Smooth muscle cell (in vitro differentiated cells): ENCODE measurements at regions not wholly inside any gene's neighbourhood (a gene's known extent, or its start where the extent isn't known, plus 50 kb on each side); places are given as distances from the start of the nearest gene placed in this dataset.

Experiments
- DNase-seq: peaks from one replicate; lab custom pipeline; 2025; ENCODE audit not compliant: unreplicated experiment; lab: John Stamatoyannopoulos, UW
- H2AFZ ChIP-seq: fragments of 200-600 bp; sonication (generic); 2 replicates; pipeline ENCODE4 v1.6.0; 2016; ENCODE audit warnings: antibody characterized with exemption, low read depth, mild to moderate bottlenecking
- H3F3A ChIP-seq: fragments of 200-600 bp; sonication (generic); 2 replicates; pipeline ENCODE4 v1.6.0; 2017; ENCODE audit warnings: antibody characterized with exemption, low read depth
- H3K27ac ChIP-seq: fragments of 200-600 bp; sonication (generic); 2 replicates; pipeline ENCODE4 v1.5.1; 2016; ENCODE audit warnings: low read depth, mild to moderate bottlenecking
- H3K27me3 ChIP-seq: fragments of 200-600 bp; sonication (generic); 2 replicates; pipeline ENCODE4 v1.6.1; 2016; ENCODE audit warnings: low read depth, mild to moderate bottlenecking
- H3K36me3 ChIP-seq: fragments of 200-600 bp; sonication (generic); 2 replicates; pipeline ENCODE4 v1.5.1; 2016; ENCODE audit warnings: low read depth
- H3K4me1 ChIP-seq: fragments of 200-600 bp; sonication (generic); 2 replicates; pipeline ENCODE4 v1.5.1; 2016; ENCODE audit warnings: low read depth
- H3K4me2 ChIP-seq: fragments of 200-600 bp; sonication (generic); 2 replicates; pipeline ENCODE4 v1.6.0; 2016; ENCODE audit warnings: mild to moderate bottlenecking
- H3K4me3 ChIP-seq: fragments of 200-600 bp; sonication (generic); 2 replicates; pipeline ENCODE4 v1.5.1; 2016; ENCODE audit warnings: mild to moderate bottlenecking
- H3K79me2 ChIP-seq: fragments of 200-600 bp; sonication (generic); 2 replicates; pipeline ENCODE4 v1.6.0; 2016; ENCODE audit warnings: low read depth, mild to moderate bottlenecking
- H3K9ac ChIP-seq: fragments of 200-600 bp; sonication (generic); 2 replicates; pipeline ENCODE4 v1.6.0; 2016; ENCODE audit warnings: low read depth
- H3K9me3 ChIP-seq: fragments of 200-600 bp; sonication (generic); replicated peaks from 2 replicates; pipeline ENCODE4 v1.5.1; 2016; ENCODE audit warnings: low read depth
- H4K20me1 ChIP-seq: fragments of 200-600 bp; sonication (generic); 2 replicates; pipeline ENCODE4 v1.6.0; 2016; ENCODE audit warnings: low read depth
- CTCF ChIP-seq: fragments of 200-600 bp; sonication (generic); IDR thresholded peaks from 2 replicates; pipeline ENCODE4 v1.5.1; 2017; ENCODE audit warnings: borderline replicate concordance, mild to moderate bottlenecking, antibody characterized with exemption; ENCODE audit not compliant: insufficient read depth, poor library complexity, severe bottlenecking
- WGBS: methylation state at CpG from one replicate; pipeline ENCODE4 v1.1.7; 2016; ENCODE audit warnings: low lambda C conversion rate; 5-methylcytosine and 5-hydroxymethylcytosine counted together

GRCh38 chrX:458631-459061 is 71.9 kb upstream of the PPP2R3B start:
- H3K79me2 ChIP-seq, result no peaks in the 10 kb centered on the region
- H3K36me3 ChIP-seq, result no peaks in the 10 kb centered on the region
- DNase-seq, result no peak
- H3K27me3 ChIP-seq, result no peaks in the 10 kb centered on the region
- H3F3A ChIP-seq, result no peaks in the 10 kb centered on the region
- no peak overlapping the region for H2AFZ ChIP-seq
- 89% methylated on average over 19 of the region's 20 CpGs for WGBS
- TF ChIP-seq CTCF, result no peak
- no peaks in the 10 kb centered on the region for H3K4me1 ChIP-seq
- no peaks in the 10 kb centered on the region for H4K20me1 ChIP-seq
- no peak overlapping the region for H3K4me2 ChIP-seq
- H3K9ac ChIP-seq, result no peak overlapping the region
- no peaks in the 10 kb centered on the region for H3K9me3 ChIP-seq
- H3K4me3 ChIP-seq, result no peak overlapping the region
- H3K27ac ChIP-seq, result no peak overlapping the region

- TF ChIP-seq CTCF, result no peak
Observed at GRCh38 chrX:459611-460010, 72.9 kb upstream of the PPP2R3B start.

GRCh38 chrX:460116-460515 is 73.4 kb upstream of the PPP2R3B start:
- Histone ChIP-seq H3K27me3 (no peaks in the 10 kb centered on the region), H3K4me1 (no peaks in the 10 kb centered on the region), H3F3A (no peaks in the 10 kb centered on the region), H3K36me3 (no peaks in the 10 kb centered on the region), H2AFZ (no peak overlapping the region), H3K4me2 (no peak overlapping the region), H3K9me3 (no peaks in the 10 kb centered on the region), H4K20me1 (no peaks in the 10 kb centered on the region), H3K4me3 (no peak overlapping the region), H3K79me2 (no peaks in the 10 kb centered on the region), H3K9ac (no peak overlapping the region), H3K27ac (no peak overlapping the region)
- TF ChIP-seq CTCF, result no peak
- DNase-seq, result no peak
- WGBS, result 90% methylated on average over 11 of the region's 11 CpGs

More at GRCh38 chrX:459611-460010, 72.9 kb upstream of the PPP2R3B start:
- H3K79me2 ChIP-seq, result no peaks in the 10 kb centered on the region
- no peaks in the 10 kb centered on the region for H3F3A ChIP-seq
- no peaks in the 10 kb centered on the region for H3K36me3 ChIP-seq
- H3K4me2 ChIP-seq, result no peak overlapping the region
- no peaks in the 10 kb centered on the region for H3K4me1 ChIP-seq
- H4K20me1 ChIP-seq, result no peaks in the 10 kb centered on the region
- H3K9ac ChIP-seq, result no peak overlapping the region
- H3K9me3 ChIP-seq, result no peaks in the 10 kb centered on the region
- no peaks in the 10 kb centered on the region for H3K27me3 ChIP-seq
- no peak overlapping the region for H3K27ac ChIP-seq
- H2AFZ ChIP-seq, result no peak overlapping the region
- DNase-seq, result no peak
- no peak overlapping the region for H3K4me3 ChIP-seq
- 83% methylated on average over 20 of the region's 20 CpGs for WGBS

- WGBS, result 93% methylated on average over 45 of the region's 45 CpGs
- no peaks in the 10 kb centered on the region for H3K4me1 ChIP-seq
- no peak for TF ChIP-seq CTCF
- H3K9me3 ChIP-seq, result no peaks in the 10 kb centered on the region
- no peak overlapping the region for H3K27ac ChIP-seq
- no peaks in the 10 kb centered on the region for H3K36me3 ChIP-seq
- no peaks in the 10 kb centered on the region for H4K20me1 ChIP-seq
- H3F3A ChIP-seq, result no peaks in the 10 kb centered on the region
- no peaks in the 10 kb centered on the region for H3K79me2 ChIP-seq
- H3K27me3 ChIP-seq, result no peaks in the 10 kb centered on the region
- no peak overlapping the region for H2AFZ ChIP-seq
- no peak overlapping the region for H3K9ac ChIP-seq
- no peak for DNase-seq
- no peak overlapping the region for H3K4me3 ChIP-seq
- H3K4me2 ChIP-seq, result no peak overlapping the region
Observed at GRCh38 chrX:460823-461640, 74.3 kb upstream of the PPP2R3B start.
